Lung (tissue), 11 donors: ENCODE measurements at regions not wholly inside any gene's neighbourhood (a gene's known extent, or its start where the extent isn't known, plus 50 kb on each side); places are given as distances from the start of the nearest gene placed in this dataset.
A peak's percentile ranks its signal among the peaks of the same experiment; 100 is the strongest.

Source experiments
- ATAC-seq: fragments of 200-7000 bp; cut with Tn5 transposase; one replicate; pipeline ENCODE4 v1.9.1; 2020; ENCODE audit warnings: moderate number of reproducible peaks; ENCODE audit not compliant: insufficient read depth, low FRiP score
- DNase-seq, 3 donors: peaks; one replicate each; pipeline ENCODE4 v3.0.0-alpha.2; 2013 to 2017
- H3K27ac ChIP-seq, 2 donors: one replicate each; pipeline ENCODE4 v1.5.1; 2013; ENCODE audit warnings: mild to moderate bottlenecking in 2 of 2, moderate library complexity in 2 of 2, control low read depth in 1 of 2, inconsistent platforms in 1 of 2, low read depth in 1 of 2, low read length in 1 of 2
- H3K27me3 ChIP-seq, 3 donors: one replicate each; pipeline ENCODE4 v1.5.1; 2013; ENCODE audit warnings: low read length in 2 of 3; ENCODE audit not compliant: control insufficient read depth in 3 of 3, insufficient read depth in 3 of 3
- H3K36me3 ChIP-seq, 4 donors: one replicate each; pipeline ENCODE4 v1.5.1; 2013; ENCODE audit warnings: low read length in 4 of 4, mild to moderate bottlenecking in 1 of 4, moderate library complexity in 1 of 4; ENCODE audit not compliant: control insufficient read depth in 4 of 4, insufficient read depth in 4 of 4
- H3K4me1 ChIP-seq, 5 donors: one replicate each; pipeline ENCODE4 v1.5.1; 2013; ENCODE audit warnings: low read length in 5 of 5, mild to moderate bottlenecking in 2 of 5, moderate library complexity in 1 of 5; ENCODE audit not compliant: control insufficient read depth in 5 of 5, insufficient read depth in 5 of 5
- H3K4me3 ChIP-seq: one replicate; pipeline ENCODE4 v1.5.1; 2013; ENCODE audit warnings: mild to moderate bottlenecking, control low read depth, moderate library complexity
- H3K9ac ChIP-seq, 2 donors: one replicate each; pipeline ENCODE4 v1.5.1; 2013; ENCODE audit warnings: low read length in 2 of 2, control low read depth in 1 of 2; ENCODE audit not compliant: insufficient read depth in 1 of 2
- H3K9me3 ChIP-seq, 4 donors: one replicate each; pipeline ENCODE4 v1.5.1; 2013; ENCODE audit warnings: low read length in 3 of 4, mild to moderate bottlenecking in 1 of 4, moderate library complexity in 1 of 4; ENCODE audit not compliant: control insufficient read depth in 4 of 4, insufficient read depth in 3 of 4
- CTCF ChIP-seq: IDR thresholded peaks from 2 replicates; pipeline ENCODE4 v1.5.1; 2012; ENCODE audit warnings: mild to moderate bottlenecking; ENCODE audit errors: control extremely low read depth, extremely low read depth
- WGBS, 2 donors: extraction: QIAGEN DNeasy Blood & Tissue Kit; methylation state at CpG; one replicate each; pipeline ENCODE4 v1.1.7; 2013; 5-methylcytosine and 5-hydroxymethylcytosine counted together
- donor health status: control.
- donor health status: control.
- donor health status: Bipolar disorder and iron deficiency.
- donor health status: healthy.
- donor health status: DM: yes; HTN: yes; CAD: no.

GRCh38 chr3:64763980-64764379 is 76.2 kb upstream of the ADAMTS9 start:
- Histone ChIP-seq H3K27me3 (no peaks in the 10 kb centered on the region), H3K4me3 (no peak overlapping the region), H3K4me1 (peaks cover 4 to 17% (median 12%) of the 10 kb centered on the region in 5 donors), H3K27ac (no peak overlapping the region), H3K9me3 (no peaks in the 10 kb centered on the region), H3K36me3 (peaks cover 0 to 4% (median 0%) of the 10 kb centered on the region in 4 donors), H3K9ac (no peak overlapping the region)
- no peak for DNase-seq
- TF ChIP-seq CTCF = no peak
- ATAC-seq = no peak

GRCh38 chr3:64761729-64762128 is 73.9 kb upstream of the ADAMTS9 start:
- Histone ChIP-seq H3K27ac (no peak overlapping the region), H3K4me3 (no peak overlapping the region), H3K27me3 (no peaks in the 10 kb centered on the region), H3K36me3 (no peaks in the 10 kb centered on the region), H3K9me3 (no peaks in the 10 kb centered on the region), H3K4me1 (peaks cover 4 to 14% (median 12%) of the 10 kb centered on the region in 5 donors), H3K9ac (no peak overlapping the region)
- peak; percentile 60 for ATAC-seq
- WGBS, 2 donors = 52 to 85% methylated on average over 5 of the region's 5 CpGs
- DNase-seq = no peak
- no peak for TF ChIP-seq CTCF

- H3K36me3 ChIP-seq = no peaks in the 10 kb centered on the region
- 71 to 90% methylated on average over 5 of the region's 5 CpGs for WGBS, 2 donors
- DNase-seq = no peak
- H3K27me3 ChIP-seq = no peaks in the 10 kb centered on the region
- peaks cover 4 to 12% (median 7%) of the 10 kb centered on the region in 5 donors for H3K4me1 ChIP-seq
- peak overlapping the region in 1 of 2 donors; percentile 47 for H3K27ac ChIP-seq
- ATAC-seq = no peak
- H3K9ac ChIP-seq = no peak overlapping the region
- H3K4me3 ChIP-seq = no peak overlapping the region
- TF ChIP-seq CTCF = no peak
- no peaks in the 10 kb centered on the region for H3K9me3 ChIP-seq
These were observed 72.5 kb upstream of the ADAMTS9 start for GRCh38 chr3:64760258-64760657.

GRCh38 chr3:64759811-64760210 is 72.0 kb upstream of the ADAMTS9 start:
- ATAC-seq (peak; percentile 39), DNase-seq (no peak)
- no peaks in the 10 kb centered on the region for H3K36me3 ChIP-seq
- H3K9me3 ChIP-seq = no peaks in the 10 kb centered on the region
- peak overlapping the region in 1 of 2 donors; percentile 47 for H3K27ac ChIP-seq
- no peak overlapping the region for H3K4me3 ChIP-seq
- H3K27me3 ChIP-seq = no peaks in the 10 kb centered on the region
- H3K9ac ChIP-seq = no peak overlapping the region
- 55 to 76% methylated on average over 2 of the region's 2 CpGs for WGBS, 2 donors
- TF ChIP-seq CTCF = no peak
- peaks cover 4 to 12% (median 7%) of the 10 kb centered on the region in 5 donors for H3K4me1 ChIP-seq
